ENCODE measurements at regions not wholly inside any gene's neighbourhood (a gene's known extent, or its start where the extent isn't known, plus 50 kb on each side); places are given as distances from the start of the nearest gene placed in this dataset.

- intact Hi-C loops (cut with DNase I) = no loop called here
- no peak for ATAC-seq
- DNase-seq (ENCODE audit: low spot score) = no peak
These were observed 267.9 kb upstream of the CAND1 start for GRCh38 chr12:67001251-67001650.

- ATAC-seq (no peak), DNase-seq (ENCODE audit: low spot score) (no peak)
- intact Hi-C loops (cut with DNase I) = no loop called here
These were observed 266.4 kb upstream of the CAND1 start for GRCh38 chr12:67002720-67003119.

- intact Hi-C loops (cut with DNase I) = no loop called here
- no peak for DNase-seq (ENCODE audit: low spot score)
- no peak for ATAC-seq
These were observed 262.5 kb upstream of the CAND1 start for GRCh38 chr12:67006610-67007009.

- intact Hi-C loops (cut with DNase I) = no loop called here
- DNase-seq (ENCODE audit: low spot score) (no peak), ATAC-seq (no peak)
These were observed 254.5 kb upstream of the CAND1 start for GRCh38 chr12:67014642-67015041.

- ATAC-seq (no peak), DNase-seq (ENCODE audit: low spot score) (no peak)
- intact Hi-C loops (cut with DNase I) = no loop called here
These were observed 251.1 kb upstream of the CAND1 start for GRCh38 chr12:67018105-67018504.

- no peak for ATAC-seq
- intact Hi-C loops (cut with DNase I) = no loop called here
- DNase-seq (ENCODE audit: low spot score) = no peak
These were observed 250.1 kb upstream of the CAND1 start for GRCh38 chr12:67019070-67019469.

GRCh38 chr12:67025543-67026114 lies 243.5 kb upstream of the CAND1 start:
- DNase-seq (ENCODE audit: low spot score) (no peak), ATAC-seq (no peak)
- intact Hi-C loops (cut with DNase I) = no loop called here

GRCh38 chr12:67026487-67027246 lies 242.5 kb upstream of the CAND1 start:
- intact Hi-C loops (cut with DNase I) = no loop called here
- no peak for DNase-seq (ENCODE audit: low spot score)
- ATAC-seq = no peak

GRCh38 chr12:67028529-67028928 lies 240.6 kb upstream of the CAND1 start:
- DNase-seq (ENCODE audit: low spot score) (no peak), ATAC-seq (no peak)
- intact Hi-C loops (cut with DNase I) = no loop called here

GRCh38 chr12:67034110-67034879 lies 234.9 kb upstream of the CAND1 start:
- ATAC-seq (no peak), DNase-seq (ENCODE audit: low spot score) (no peak)
- intact Hi-C loops (cut with DNase I) = loop anchor here (10.0 kb wide), 1 partner anchor 1101 kb away; no protein-coding TSS in a partner anchor

GRCh38 chr12:67035121-67035520 lies 234.0 kb upstream of the CAND1 start:
- ATAC-seq (no peak), DNase-seq (ENCODE audit: low spot score) (no peak)
- intact Hi-C loops (cut with DNase I) = loop anchor here (10.0 kb wide), 1 partner anchor 1100 kb away; no protein-coding TSS in a partner anchor

- intact Hi-C loops (cut with DNase I) = loop anchor here (10.0 kb wide), 1 partner anchor 1096 kb away; no protein-coding TSS in a partner anchor
- DNase-seq (ENCODE audit: low spot score) (no peak), ATAC-seq (no peak)
These were observed 230.7 kb upstream of the CAND1 start for GRCh38 chr12:67038486-67038885.

GRCh38 chr12:67039995-67040860 lies 228.9 kb upstream of the CAND1 start:
- DNase-seq (ENCODE audit: low spot score) (no peak), ATAC-seq (no peak)
- intact Hi-C loops (cut with DNase I) = loop anchor here (10.0 kb wide), 1 partner anchor 1095 kb away; no protein-coding TSS in a partner anchor

- DNase-seq (ENCODE audit: low spot score) (no peak), ATAC-seq (no peak)
- intact Hi-C loops (cut with DNase I) = no loop called here
These were observed 228.4 kb upstream of the CAND1 start for GRCh38 chr12:67040861-67041137.

GRCh38 chr12:67042697-67043131 lies 226.4 kb upstream of the CAND1 start:
- intact Hi-C loops (cut with DNase I) = no loop called here
- ATAC-seq (no peak), DNase-seq (ENCODE audit: low spot score) (no peak)

- DNase-seq (ENCODE audit: low spot score) (no peak), ATAC-seq (no peak)
- intact Hi-C loops (cut with DNase I) = no loop called here
These were observed 225.4 kb upstream of the CAND1 start for GRCh38 chr12:67043771-67044170.

- no peak for ATAC-seq
- no peak for DNase-seq (ENCODE audit: low spot score)
- intact Hi-C loops (cut with DNase I) = no loop called here
These were observed 223.5 kb upstream of the CAND1 start for GRCh38 chr12:67045650-67046049.

GRCh38 chr12:67046062-67046461 lies 223.1 kb upstream of the CAND1 start:
- DNase-seq (ENCODE audit: low spot score) (no peak), ATAC-seq (no peak)
- intact Hi-C loops (cut with DNase I) = no loop called here

- intact Hi-C loops (cut with DNase I) = no loop called here
- no peak for ATAC-seq
- DNase-seq (ENCODE audit: low spot score) = no peak
These were observed 221.5 kb upstream of the CAND1 start for GRCh38 chr12:67047634-67048033.

All from sciatic nerve (tissue), 2 donors.